Activated B cell treated with CpG ODN at 0.5 μM for 24 hours (primary cell): ENCODE measurements at regions not wholly inside any gene's neighbourhood (a gene's known extent, or its start where the extent isn't known, plus 50 kb on each side); places are given as distances from the start of the nearest gene placed in this dataset.

Experiments
- ATAC-seq: fragments of 200-7000 bp; cut with Tn5 transposase; one replicate; pipeline ENCODE4 v1.10.0; 2021; ENCODE audit warnings: low read depth, mild to moderate bottlenecking, moderate library complexity
- CTCF ChIA-PET: fragments of 350-600 bp; sonication (Branson Sonifier 250); formaldehyde crosslinking; loops from one replicate; lab custom pipeline; 2021; ENCODE audit warnings: antibody characterized with exemption; lab: Charles Lee
- POLR2A ChIA-PET: fragments of 350-600 bp; sonication (Branson Sonifier 250); formaldehyde crosslinking; loops from one replicate; lab custom pipeline; 2021; ENCODE audit warnings: antibody characterized with exemption; lab: Charles Lee
- DNase-seq: peaks from one replicate; pipeline ENCODE4 v3.0.0; 2022
- H3K27ac Mint-ChIP-seq: one replicate; pipeline ENCODE4 v1.8.0; 2020; ENCODE audit warnings: mixed read lengths
- H3K27me3 Mint-ChIP-seq: one replicate; pipeline ENCODE4 v1.8.0; 2021; ENCODE audit warnings: mixed read lengths
- H3K36me3 Mint-ChIP-seq: one replicate; pipeline ENCODE4 v1.8.0; 2021; ENCODE audit warnings: low read depth, mixed read lengths
- H3K4me1 Mint-ChIP-seq: one replicate; pipeline ENCODE4 v1.8.0; 2021; ENCODE audit warnings: mixed read lengths
- H3K4me3 Mint-ChIP-seq: one replicate; pipeline ENCODE4 v1.8.0; 2020; ENCODE audit warnings: mild to moderate bottlenecking, mixed read lengths
- H3K9me3 Mint-ChIP-seq: one replicate; pipeline ENCODE4 v1.8.0; 2020; ENCODE audit warnings: mixed read lengths
- intact Hi-C: fragments of 100-400 bp; cut with micrococcal nuclease; formaldehyde crosslinking; loops from one replicate; pipeline ENCODE4 v1.15.1; 2024
- TF ChIP-seq, protein P1 (sequence below): fragments of 200-600 bp; IDR thresholded peaks from one replicate; pipeline ENCODE4 v1.8.0; 2022; ENCODE audit warnings: antibody characterized with exemption, mild to moderate bottlenecking

DNA sequence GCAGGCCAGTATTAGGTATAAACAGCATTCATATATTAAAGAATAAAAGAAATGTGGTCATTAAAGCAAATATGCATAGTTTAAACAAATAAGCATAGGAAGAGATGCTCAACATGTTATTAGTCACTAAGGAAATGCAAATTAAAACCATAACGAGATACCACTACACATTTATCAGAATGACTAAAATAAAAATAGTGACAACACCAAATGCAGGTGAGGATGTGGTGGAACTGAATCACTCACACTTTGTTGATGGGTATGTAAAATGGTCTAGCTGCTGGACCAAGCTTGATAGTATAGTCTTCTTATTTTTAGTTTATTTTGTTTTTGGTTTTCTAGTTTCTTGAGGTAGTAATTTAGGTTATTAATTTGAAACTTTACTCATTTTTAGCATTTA, 242.9 kb downstream of the HGF start:
- H3K36me3 Mint-ChIP-seq, result no peaks in the 10 kb centered on the region
- TF ChIP-seq, protein P1, sequence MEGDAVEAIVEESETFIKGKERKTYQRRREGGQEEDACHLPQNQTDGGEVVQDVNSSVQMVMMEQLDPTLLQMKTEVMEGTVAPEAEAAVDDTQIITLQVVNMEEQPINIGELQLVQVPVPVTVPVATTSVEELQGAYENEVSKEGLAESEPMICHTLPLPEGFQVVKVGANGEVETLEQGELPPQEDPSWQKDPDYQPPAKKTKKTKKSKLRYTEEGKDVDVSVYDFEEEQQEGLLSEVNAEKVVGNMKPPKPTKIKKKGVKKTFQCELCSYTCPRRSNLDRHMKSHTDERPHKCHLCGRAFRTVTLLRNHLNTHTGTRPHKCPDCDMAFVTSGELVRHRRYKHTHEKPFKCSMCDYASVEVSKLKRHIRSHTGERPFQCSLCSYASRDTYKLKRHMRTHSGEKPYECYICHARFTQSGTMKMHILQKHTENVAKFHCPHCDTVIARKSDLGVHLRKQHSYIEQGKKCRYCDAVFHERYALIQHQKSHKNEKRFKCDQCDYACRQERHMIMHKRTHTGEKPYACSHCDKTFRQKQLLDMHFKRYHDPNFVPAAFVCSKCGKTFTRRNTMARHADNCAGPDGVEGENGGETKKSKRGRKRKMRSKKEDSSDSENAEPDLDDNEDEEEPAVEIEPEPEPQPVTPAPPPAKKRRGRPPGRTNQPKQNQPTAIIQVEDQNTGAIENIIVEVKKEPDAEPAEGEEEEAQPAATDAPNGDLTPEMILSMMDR, result no peak
- POLR2A ChIA-PET, result no interaction called here
- intact Hi-C loops, result no loop called here
- H3K27ac Mint-ChIP-seq, result no peak overlapping the region
- DNase-seq (no peak), ATAC-seq (no peak)
- no peaks in the 10 kb centered on the region for H3K4me1 Mint-ChIP-seq
- H3K27me3 Mint-ChIP-seq, result no peaks in the 10 kb centered on the region
- CTCF ChIA-PET, result no interaction called here
- H3K9me3 Mint-ChIP-seq, result no peaks in the 10 kb centered on the region
- H3K4me3 Mint-ChIP-seq, result no peak overlapping the region

DNA sequence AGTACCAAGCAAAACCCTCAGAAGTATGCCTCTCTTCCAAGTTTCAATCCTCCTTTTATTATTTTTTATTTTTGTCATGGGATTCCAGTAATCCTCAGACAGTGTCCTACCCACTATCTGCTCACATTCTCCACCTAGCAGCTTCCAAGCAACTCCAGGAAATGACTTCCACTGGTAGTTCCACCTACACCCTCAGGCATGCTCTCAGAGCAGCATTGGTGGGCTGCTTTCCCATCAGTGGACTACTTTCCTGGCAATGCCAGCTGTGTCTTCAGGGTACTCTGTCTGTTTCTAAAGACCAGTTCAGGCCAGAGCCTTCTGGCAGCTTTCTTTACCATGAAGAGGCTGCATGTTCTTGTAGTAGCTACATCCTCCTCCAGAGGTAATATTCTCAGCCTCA, 244.0 kb downstream of the HGF start:
- Mint-ChIP-seq H3K4me3 (no peak overlapping the region), H3K9me3 (no peaks in the 10 kb centered on the region), H3K27me3 (no peaks in the 10 kb centered on the region), H3K4me1 (no peaks in the 10 kb centered on the region), H3K27ac (no peak overlapping the region), H3K36me3 (no peaks in the 10 kb centered on the region)
- ChIA-PET POLR2A (no interaction called here), CTCF (no interaction called here)
- intact Hi-C loops, result no loop called here
- ATAC-seq, result no peak
- TF ChIP-seq, protein P1, result no peak
- no peak for DNase-seq

DNA sequence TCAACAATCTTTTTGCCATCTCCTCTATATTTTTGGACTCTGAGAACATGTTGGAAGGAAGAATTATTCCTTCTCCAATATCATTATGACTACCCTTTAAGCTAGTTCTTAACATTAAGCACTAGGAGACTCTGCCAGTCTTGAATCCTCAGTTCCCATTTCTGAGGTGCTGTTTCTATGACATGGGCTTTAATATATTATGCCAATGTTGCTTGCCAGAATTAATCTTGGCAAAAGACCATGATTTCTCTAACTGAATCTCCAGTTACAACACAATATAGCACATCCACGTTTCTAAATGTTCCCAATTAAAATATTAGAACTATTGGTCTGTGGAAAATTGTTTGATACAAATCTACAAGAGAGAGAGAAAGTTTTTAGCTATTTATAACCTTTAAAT, 250.0 kb downstream of the HGF start:
- DNase-seq, result no peak
- intact Hi-C loops, result no loop called here
- no peaks in the 10 kb centered on the region for H3K36me3 Mint-ChIP-seq
- H3K4me1 Mint-ChIP-seq, result no peaks in the 10 kb centered on the region
- no peak overlapping the region for H3K27ac Mint-ChIP-seq
- no peaks in the 10 kb centered on the region for H3K9me3 Mint-ChIP-seq
- no peak for ATAC-seq
- TF ChIP-seq, protein P1, result no peak
- ChIA-PET CTCF (no interaction called here), POLR2A (no interaction called here)
- H3K27me3 Mint-ChIP-seq, result no peaks in the 10 kb centered on the region
- no peak overlapping the region for H3K4me3 Mint-ChIP-seq

DNA sequence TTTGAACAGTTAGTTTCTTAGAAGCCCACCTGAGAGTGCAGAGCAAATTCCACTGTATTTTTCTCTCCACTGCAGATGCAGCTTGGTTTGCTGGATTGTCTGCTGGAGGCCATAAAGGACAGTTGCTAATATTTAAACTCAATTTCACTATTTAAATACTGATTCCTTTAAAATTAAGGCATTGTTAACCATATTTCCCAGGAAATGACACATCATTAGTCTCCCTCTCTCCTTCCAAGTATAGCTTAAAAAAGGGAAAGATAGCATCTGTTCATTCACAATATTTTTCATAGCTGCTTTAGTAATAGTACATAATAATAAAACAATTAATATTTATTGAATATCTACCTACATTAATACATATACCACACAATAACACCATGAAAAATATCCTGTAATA, 252.9 kb downstream of the HGF start:
- Mint-ChIP-seq H3K27ac (no peak overlapping the region), H3K27me3 (no peaks in the 10 kb centered on the region), H3K36me3 (no peaks in the 10 kb centered on the region), H3K4me1 (no peaks in the 10 kb centered on the region), H3K4me3 (no peak overlapping the region), H3K9me3 (peaks cover 2% of the 10 kb centered on the region)
- DNase-seq, result no peak
- intact Hi-C loops, result no loop called here
- ChIA-PET POLR2A (no interaction called here), CTCF (no interaction called here)
- TF ChIP-seq, protein P1, result no peak
- no peak for ATAC-seq

DNA sequence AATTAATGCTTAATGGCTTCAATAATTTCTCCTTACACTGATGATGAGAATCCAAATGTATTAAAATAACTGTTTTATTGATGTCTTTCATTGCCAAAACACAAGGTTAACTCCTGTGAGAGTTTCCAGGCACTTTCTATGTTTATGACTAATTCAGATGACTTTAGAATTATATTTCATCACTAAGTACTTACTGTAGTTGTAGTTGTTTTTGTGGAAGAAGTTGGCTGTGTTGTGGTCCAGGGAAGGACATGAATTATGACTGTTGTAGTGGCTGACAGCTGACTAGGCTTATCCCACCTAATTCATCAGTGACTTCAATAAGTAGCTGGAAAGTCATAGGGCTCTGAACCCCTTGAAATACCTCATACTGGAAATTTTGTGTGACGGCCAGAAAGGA, 254.8 kb downstream of the HGF start:
- no peak for DNase-seq
- Mint-ChIP-seq H3K27me3 (no peaks in the 10 kb centered on the region), H3K4me3 (no peak overlapping the region), H3K4me1 (no peaks in the 10 kb centered on the region), H3K9me3 (peaks cover 2% of the 10 kb centered on the region), H3K36me3 (no peaks in the 10 kb centered on the region), H3K27ac (no peak overlapping the region)
- intact Hi-C loops, result no loop called here
- ChIA-PET POLR2A (no interaction called here), CTCF (no interaction called here)
- no peak for ATAC-seq
- TF ChIP-seq, protein P1, result no peak
